A549 (cell line): ENCODE measurements at regions not wholly inside any gene's neighbourhood (a gene's known extent, or its start where the extent isn't known, plus 50 kb on each side); places are given as distances from the start of the nearest gene placed in this dataset.
"Not testable (repeated sequence)": the region's sequence is repeated elsewhere in the genome, so short reads cannot be mapped to it uniquely, and the experiment has no call there.

ENCODE experiments used
- ATAC-seq, 2 experiments: fragments of 200-7000 bp in 1 of 2; fragments of >200 bp in 1 of 2; cut with Nextera tagmentation in 1 of 2; cut with Tn5 transposase in 1 of 2; 3 replicates each; pipeline versions ENCODE4 v1.8.0 to v1.9.1; 2018 to 2020; ENCODE audit warnings: mild to moderate bottlenecking in 1 of 2, moderate library complexity in 1 of 2
- CTCF ChIA-PET: fragments of 300-600 bp; sonication (Branson Sonifier 250); formaldehyde crosslinking; extraction: SDS; loops from one replicate; lab custom pipeline; 2021; ENCODE audit warnings: antibody characterized with exemption, inconsistent platforms; lab: Yijun Ruan, JAX
- POLR2A ChIA-PET: fragments of 350-600 bp; formaldehyde crosslinking; extraction: SDS; loops from one replicate; lab custom pipeline; 2021; ENCODE audit warnings: antibody characterized with exemption, inconsistent platforms; lab: Yijun Ruan, JAX
- DNase-seq, 2 experiments: peaks; one replicate each; pipeline versions ENCODE4 v3.0.0 to v3.0.0-alpha.2; 2011 to 2016; ENCODE audit warnings: low read depth in 1 of 2, low spot score in 1 of 2
- FAIRE-seq: peaks from 2 replicates; lab custom pipeline; 2011; peaks lifted over from hg19 to GRCh38; lab: Jason Lieb, UNC
- H3K27ac ChIP-seq, 2 experiments: fragments of >200 bp; sonication (Bioruptor Twin); formaldehyde crosslinking; 3 replicates each; pipeline ENCODE4 v1.5.1; 2016 to 2017
- H3K4me1 ChIP-seq: fragments of >200 bp; sonication (Bioruptor Twin); formaldehyde crosslinking; 3 replicates; pipeline ENCODE4 v1.6.1; 2016
- H3K4me2 ChIP-seq: fragments of >200 bp; sonication (Bioruptor Twin); formaldehyde crosslinking; 3 replicates; pipeline ENCODE4 v1.6.1; 2016
- H3K4me3 ChIP-seq: fragments of >200 bp; sonication (Bioruptor Twin); formaldehyde crosslinking; 3 replicates; pipeline ENCODE4 v1.5.1; 2016
- H3K9me3 ChIP-seq: fragments of >200 bp; sonication (Bioruptor Twin); formaldehyde crosslinking; 3 replicates; pipeline ENCODE4 v1.6.1; 2016
- CEBPB ChIP-seq, 2 experiments: fragments of >200 bp in 1 of 2; sonication (Bioruptor Twin) in 1 of 2; formaldehyde crosslinking in 1 of 2; IDR thresholded peaks; 2 replicates each; pipeline ENCODE4 v1.6.1; 2012 to 2016
- CHD2 ChIP-seq: fragments of 150-350 bp; IDR thresholded peaks from 2 replicates; pipeline ENCODE4 v1.6.1; 2014; ENCODE audit warnings: low read length; ENCODE audit not compliant: partially characterized antibody
- EHF ChIP-seq: fragments of 250-450 bp; sonication (Bioruptor Pico); IDR thresholded peaks from 2 replicates; pipeline ENCODE4 v1.5.0; 2020; ENCODE audit warnings: mild to moderate bottlenecking
- EHMT2 ChIP-seq: fragments of 200-600 bp; sonication (generic); IDR thresholded peaks from 2 replicates; pipeline ENCODE4 v1.6.1; 2016; ENCODE audit warnings: antibody characterized with exemption, low read depth, mild to moderate bottlenecking, moderate library complexity
- HOXA7 ChIP-seq: fragments of 250-450 bp; sonication (Bioruptor Pico); IDR thresholded peaks from 2 replicates; pipeline ENCODE4 v1.5.0; 2020; ENCODE audit warnings: mild to moderate bottlenecking, moderate library complexity
- HOXB13 ChIP-seq: fragments of 250-450 bp; sonication (Bioruptor Pico); IDR thresholded peaks from 2 replicates; pipeline ENCODE4 v1.5.0; 2020; ENCODE audit warnings: low read depth, mild to moderate bottlenecking, moderate library complexity
- JUNB ChIP-seq: fragments of >200 bp; sonication (Bioruptor Twin); formaldehyde crosslinking; IDR thresholded peaks from 2 replicates; pipeline ENCODE4 v1.6.1; 2016
- NFE2L2 ChIP-seq: fragments of 150-350 bp; conservative IDR thresholded peaks from 2 replicates; pipeline ENCODE4 v1.6.1; 2014; ENCODE audit warnings: low read length
- POLR2AphosphoS2 ChIP-seq: conservative IDR thresholded peaks from 2 replicates; pipeline ENCODE4 v1.6.1; 2012; ENCODE audit warnings: low read length, improper control_type of control experiment, inconsistent platforms
- RAD21 ChIP-seq, 2 experiments: fragments of >200 bp in 1 of 2; sonication (Bioruptor Twin) in 1 of 2; formaldehyde crosslinking in 1 of 2; IDR thresholded peaks in 1 of 2; conservative IDR thresholded peaks in 1 of 2; 2 replicates in 1 of 2; 3 replicates in 1 of 2; pipeline ENCODE4 v1.6.1; 2012 to 2018; ENCODE audit warnings: inconsistent platforms in 1 of 2
- RARB ChIP-seq: fragments of 250-450 bp; sonication (Bioruptor Pico); IDR thresholded peaks from 2 replicates; pipeline ENCODE4 v1.8.0; 2021; ENCODE audit warnings: mild to moderate bottlenecking, moderate library complexity
- SMC3 ChIP-seq: fragments of >200 bp; sonication (Bioruptor Twin); formaldehyde crosslinking; IDR thresholded peaks from 3 replicates; pipeline ENCODE4 v1.6.1; 2018; ENCODE audit warnings: inconsistent platforms
- ZNF302 ChIP-seq: fragments of 250-450 bp; sonication (Bioruptor Pico); IDR thresholded peaks from 2 replicates; pipeline ENCODE4 v1.9.0; 2021; ENCODE audit warnings: inconsistent platforms, mild to moderate bottlenecking, moderate library complexity
- WGBS: methylation state at CpG from one replicate; pipeline ENCODE4 v1.1.6; 2017; ENCODE audit errors: missing lambda C conversion rate; 5-methylcytosine and 5-hydroxymethylcytosine counted together
- TF ChIP-seq, protein P1 (sequence below): IDR thresholded peaks from 2 replicates; pipeline ENCODE4 v1.6.1; 2012
- TF ChIP-seq, protein P2 (sequence below): fragments of 450-650 bp; IDR thresholded peaks from 2 replicates; pipeline ENCODE4 v1.6.1; 2014; ENCODE audit warnings: antibody characterized with exemption
- TF ChIP-seq, protein P3 (sequence below): IDR thresholded peaks from 2 replicates; pipeline ENCODE4 v1.6.1; 2012; ENCODE audit warnings: low read depth, borderline replicate concordance

DNA sequence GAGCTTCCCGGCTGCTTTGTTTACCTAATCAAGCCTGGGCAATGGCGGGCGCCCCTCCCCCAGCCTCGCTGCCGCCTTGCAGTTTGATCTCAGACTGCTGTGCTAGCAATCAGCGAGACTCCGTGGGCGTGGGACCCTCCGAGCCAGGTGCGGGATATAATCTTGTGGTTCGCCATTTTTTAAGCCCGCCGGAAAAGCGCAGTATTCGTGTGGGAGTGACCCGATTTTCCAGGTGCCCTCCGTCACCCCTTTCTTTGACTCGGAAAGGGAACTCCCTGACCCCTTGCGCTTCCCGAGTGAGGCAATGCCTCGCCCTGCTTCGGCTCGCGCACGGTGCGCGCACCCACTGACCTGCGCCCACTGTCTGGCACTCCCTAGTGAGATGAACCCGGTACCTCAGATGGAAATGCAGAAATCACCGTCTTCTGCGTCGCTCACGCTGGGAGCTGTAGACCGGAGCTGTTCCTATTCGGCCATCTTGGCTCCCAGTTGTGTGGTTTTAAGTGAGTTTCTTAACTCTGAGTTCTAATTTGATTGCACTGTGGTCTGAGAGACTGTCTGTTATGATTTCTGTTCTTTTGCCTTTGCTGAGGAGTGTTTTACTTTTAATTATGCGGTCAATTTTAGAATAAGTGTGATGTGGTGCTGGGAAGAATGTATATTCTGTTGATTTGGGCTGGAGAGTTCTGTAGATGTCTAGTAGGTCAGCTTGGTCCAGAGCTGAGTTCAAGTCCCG is 71.9 kb downstream of the ADCYAP1 start:
- POLR2A ChIA-PET, H3K4me3 ChIP-seq, H3K27ac ChIP-seq: not testable (repeated sequence)

DNA sequence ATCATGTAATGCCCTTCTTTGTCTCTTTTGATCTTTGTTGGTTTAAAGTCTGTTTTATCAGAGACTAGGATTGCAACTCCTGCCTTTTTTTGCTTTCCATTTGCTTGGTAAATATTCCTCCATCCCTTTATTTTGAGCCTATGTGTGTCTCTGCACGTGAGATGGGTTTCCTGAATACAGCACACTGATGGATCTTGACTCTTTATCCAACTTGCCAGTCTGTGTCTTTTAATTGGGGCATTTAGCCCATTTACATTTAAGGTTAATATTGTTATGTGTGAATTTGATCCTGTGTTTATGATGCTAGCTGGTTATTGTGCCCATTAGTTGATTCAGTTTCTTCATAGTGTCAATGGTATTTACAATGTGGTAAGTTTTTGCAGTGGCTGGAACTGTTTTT is 72.7 kb downstream of the ADCYAP1 start:
- POLR2A ChIA-PET, H3K4me1 ChIP-seq, FAIRE-seq, CTCF ChIA-PET, ATAC-seq, H3K27ac ChIP-seq, H3K4me3 ChIP-seq, DNase-seq, H3K4me2 ChIP-seq, H3K9me3 ChIP-seq: not testable (repeated sequence)
- WGBS = 0% methylated on average over 1 of the region's 1 CpG

More for the DNA sequence above, 71.9 kb downstream of the ADCYAP1 start:
- DNase-seq, FAIRE-seq, ATAC-seq, H3K4me1 ChIP-seq, H3K4me2 ChIP-seq, H3K9me3 ChIP-seq, CTCF ChIA-PET: not testable (repeated sequence)
- 71% methylated on average over 21 of the region's 37 CpGs for WGBS

DNA sequence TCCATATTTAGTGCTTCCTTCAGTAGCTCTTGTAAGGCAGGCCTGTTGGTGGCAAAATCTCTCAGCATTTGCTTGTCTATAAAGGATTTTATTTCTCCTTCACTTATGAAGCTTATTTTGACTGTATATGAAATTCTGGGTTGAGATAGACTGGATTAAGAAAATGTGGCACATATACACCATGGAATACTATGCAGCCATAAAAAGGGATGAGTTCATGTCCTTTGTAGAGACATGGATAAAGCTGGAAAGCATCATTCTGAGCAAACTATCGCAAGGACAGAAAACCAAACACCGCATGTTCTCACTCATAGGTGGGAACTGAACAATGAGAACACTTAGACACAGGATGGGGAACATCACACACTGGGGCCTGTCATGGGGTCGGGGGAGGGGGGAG is 73.1 kb downstream of the ADCYAP1 start:
- FAIRE-seq, H3K4me2 ChIP-seq, H3K4me3 ChIP-seq, H3K4me1 ChIP-seq, CTCF ChIA-PET, ATAC-seq, DNase-seq, H3K9me3 ChIP-seq, POLR2A ChIA-PET, H3K27ac ChIP-seq: not testable (repeated sequence)
- 10% methylated on average over 2 of the region's 3 CpGs for WGBS

DNA sequence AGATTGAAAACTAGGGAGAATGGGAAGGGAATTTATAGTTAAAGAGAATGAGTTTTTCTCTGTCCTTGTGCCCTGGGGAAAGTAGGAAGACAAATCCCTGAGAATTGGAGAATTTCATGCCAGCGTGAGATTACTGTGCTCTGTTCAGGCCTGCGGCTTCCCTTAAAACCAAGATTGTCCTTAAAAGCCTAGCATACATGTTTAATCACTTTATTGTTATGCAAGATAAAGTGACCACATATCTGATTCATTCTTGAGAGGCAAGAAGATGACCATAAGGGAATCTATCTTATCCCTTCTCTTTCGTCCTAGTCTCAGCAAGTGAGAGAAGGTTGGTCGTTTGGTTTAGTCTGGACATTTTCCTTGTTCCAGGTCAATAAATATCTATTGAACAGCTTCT is 75.9 kb downstream of the ADCYAP1 start:
- 5% methylated on average over 4 of the region's 4 CpGs for WGBS
- H3K4me1 ChIP-seq = no peaks in the 10 kb centered on the region
- ATAC-seq (no peak), DNase-seq (no peak), FAIRE-seq (no peak)
- ChIA-PET CTCF (no interaction called here), POLR2A (no interaction called here)
- H3K4me3 ChIP-seq = no peak overlapping the region
- no peak overlapping the region for H3K4me2 ChIP-seq
- no peak overlapping the region for H3K27ac ChIP-seq
- no peaks in the 10 kb centered on the region for H3K9me3 ChIP-seq
- TF ChIP-seq, protein P1, sequence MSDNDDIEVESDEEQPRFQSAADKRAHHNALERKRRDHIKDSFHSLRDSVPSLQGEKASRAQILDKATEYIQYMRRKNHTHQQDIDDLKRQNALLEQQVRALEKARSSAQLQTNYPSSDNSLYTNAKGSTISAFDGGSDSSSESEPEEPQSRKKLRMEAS = no peak
- TF ChIP-seq RARB (CRISPR knock-in tag) (no peak), CEBPB (IDR thresholded peaks at IDR 0.05) (no peak), RAD21 (conservative IDR thresholded peaks at IDR 0.05 in 1 of 2, IDR thresholded peaks at IDR 0.05 in 1 of 2) (no peak), HOXA7 (CRISPR knock-in tag) (no peak), POLR2AphosphoS2 (no peak)

DNA sequence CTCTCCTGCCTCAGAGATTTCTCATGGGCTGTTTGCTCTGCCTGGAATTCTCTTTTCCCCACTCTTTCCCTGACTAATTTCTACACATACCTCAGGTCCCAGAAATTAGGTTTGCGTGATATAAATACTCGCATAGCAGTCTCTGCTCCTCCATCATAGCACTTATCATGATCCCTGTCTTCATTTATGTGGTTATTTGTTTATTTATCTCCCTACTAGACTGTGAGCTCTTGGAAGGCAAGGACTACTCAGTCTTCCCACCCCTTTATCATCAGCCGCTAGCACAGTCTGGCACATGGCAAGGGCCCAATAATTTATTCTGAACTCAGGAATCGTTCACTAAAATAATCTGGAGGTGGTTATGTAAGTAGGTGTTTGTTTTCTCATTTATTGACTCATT is 79.3 kb downstream of the ADCYAP1 start:
- ATAC-seq (no peak), FAIRE-seq (no peak), DNase-seq (no peak)
- no peak overlapping the region for H3K4me3 ChIP-seq
- WGBS = 44% methylated on average over 4 of the region's 4 CpGs
- POLR2A ChIA-PET = no interaction called here
- CTCF ChIA-PET = no interaction called here
- H3K4me2 ChIP-seq = no peak overlapping the region
- H3K9me3 ChIP-seq = no peaks in the 10 kb centered on the region
- no peak for TF ChIP-seq NFE2L2
- no peak for TF ChIP-seq RARB (CRISPR knock-in tag)
- TF ChIP-seq, protein P1 = no peak
- no peak for TF ChIP-seq CHD2
- TF ChIP-seq JUNB = no peak
- TF ChIP-seq SMC3 = no peak
- no peak for TF ChIP-seq HOXB13 (CRISPR knock-in tag)
- no peak for TF ChIP-seq ZNF302 (CRISPR knock-in tag)
- TF ChIP-seq, protein P2, sequence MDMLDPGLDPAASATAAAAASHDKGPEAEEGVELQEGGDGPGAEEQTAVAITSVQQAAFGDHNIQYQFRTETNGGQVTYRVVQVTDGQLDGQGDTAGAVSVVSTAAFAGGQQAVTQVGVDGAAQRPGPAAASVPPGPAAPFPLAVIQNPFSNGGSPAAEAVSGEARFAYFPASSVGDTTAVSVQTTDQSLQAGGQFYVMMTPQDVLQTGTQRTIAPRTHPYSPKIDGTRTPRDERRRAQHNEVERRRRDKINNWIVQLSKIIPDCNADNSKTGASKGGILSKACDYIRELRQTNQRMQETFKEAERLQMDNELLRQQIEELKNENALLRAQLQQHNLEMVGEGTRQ = no peak
- TF ChIP-seq EHMT2 = no peak
- TF ChIP-seq EHF = no peak
- TF ChIP-seq, protein P3, sequence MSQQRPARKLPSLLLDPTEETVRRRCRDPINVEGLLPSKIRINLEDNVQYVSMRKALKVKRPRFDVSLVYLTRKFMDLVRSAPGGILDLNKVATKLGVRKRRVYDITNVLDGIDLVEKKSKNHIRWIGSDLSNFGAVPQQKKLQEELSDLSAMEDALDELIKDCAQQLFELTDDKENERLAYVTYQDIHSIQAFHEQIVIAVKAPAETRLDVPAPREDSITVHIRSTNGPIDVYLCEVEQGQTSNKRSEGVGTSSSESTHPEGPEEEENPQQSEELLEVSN = no peak
- no peak overlapping the region for H3K27ac ChIP-seq
- no peaks in the 10 kb centered on the region for H3K4me1 ChIP-seq
